Mesodermal cell (in vitro differentiated cells): ENCODE measurements at regions not wholly inside any gene's neighbourhood (a gene's known extent, or its start where the extent isn't known, plus 50 kb on each side); places are given as distances from the start of the nearest gene placed in this dataset.
"Not testable (repeated sequence)": the region's sequence is repeated elsewhere in the genome, so short reads cannot be mapped to it uniquely, and the experiment has no call there.

ENCODE experiments used
- H3K27ac ChIP-seq: 2 replicates; pipeline ENCODE4 v1.7.0; 2013; ENCODE audit warnings: mild to moderate bottlenecking, low read depth, low read length, moderate library complexity; ENCODE audit not compliant: severe bottlenecking
- H3K36me3 ChIP-seq: 2 replicates; pipeline ENCODE4 v1.7.1; 2013; ENCODE audit warnings: mild to moderate bottlenecking, low read length, moderate library complexity; ENCODE audit not compliant: control insufficient read depth, insufficient read depth
- H3K4me1 ChIP-seq: one replicate; pipeline ENCODE4 v1.7.1; 2013; ENCODE audit warnings: mild to moderate bottlenecking, low read length; ENCODE audit not compliant: insufficient read depth, control insufficient read depth, poor library complexity, severe bottlenecking
- H3K4me3 ChIP-seq: 2 replicates; pipeline ENCODE4 v1.7.0; 2013; ENCODE audit warnings: low read length, control low read depth, mild to moderate bottlenecking; ENCODE audit not compliant: insufficient read depth, poor library complexity, severe bottlenecking; ENCODE audit errors: extremely low read depth
- H3K9me3 ChIP-seq: 2 replicates; pipeline ENCODE4 v1.7.1; 2013; ENCODE audit warnings: mild to moderate bottlenecking, low read length, moderate library complexity; ENCODE audit not compliant: control insufficient read depth
- WGBS, 2 experiments: methylation state at CpG; one replicate each; pipeline ENCODE4 v1.1.5; 2013; ENCODE audit warnings: missing lambda C conversion rate in 2 of 2; ENCODE audit not compliant: insufficient coverage in 2 of 2; 5-methylcytosine and 5-hydroxymethylcytosine counted together

DNA sequence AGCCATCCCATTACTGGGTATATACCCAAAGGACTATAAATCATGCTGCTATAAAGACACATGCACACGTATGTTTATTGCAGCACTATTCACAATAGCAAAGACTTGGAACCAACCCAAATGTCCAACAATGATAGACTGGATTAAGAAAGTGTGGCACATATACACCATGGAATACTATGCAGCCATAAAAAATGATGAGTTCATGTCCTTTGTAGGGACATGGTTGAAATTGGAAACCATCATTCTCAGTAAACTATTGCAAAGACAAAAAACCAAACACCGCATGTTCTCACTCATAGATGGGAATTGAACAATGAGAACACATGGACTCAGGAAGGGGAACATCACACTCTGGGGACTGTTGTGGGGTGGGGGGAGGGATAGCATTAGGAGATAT lies 85.7 kb upstream of the PPP2R5C start:
- H3K9me3 ChIP-seq, H3K4me3 ChIP-seq, H3K36me3 ChIP-seq, H3K4me1 ChIP-seq, H3K27ac ChIP-seq: not testable (repeated sequence)
- no CpG with 5 or more reads among the region's 2 CpGs for WGBS, 2 experiments

DNA sequence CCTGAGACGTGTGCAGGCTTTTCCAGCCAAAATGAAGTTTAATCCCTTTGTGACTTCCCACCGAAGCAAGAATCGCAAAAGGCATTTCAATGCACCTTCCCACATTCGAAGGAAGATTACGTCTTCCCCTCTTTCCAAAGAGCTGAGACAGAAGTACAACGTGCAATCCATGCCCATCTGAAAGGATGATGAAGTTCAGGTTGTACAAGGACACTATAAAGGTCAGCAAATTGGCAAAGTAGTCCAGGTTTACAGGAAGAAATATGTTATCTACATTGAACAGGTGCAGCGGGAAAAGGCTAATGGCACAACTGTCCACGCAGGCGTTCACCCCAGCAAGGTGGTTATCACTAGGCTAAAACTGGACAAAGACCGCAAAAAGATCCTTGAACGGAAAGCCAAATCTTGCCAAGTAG lies 83.6 kb upstream of the PPP2R5C start:
- H3K9me3 ChIP-seq, H3K4me1 ChIP-seq, H3K27ac ChIP-seq, H3K4me3 ChIP-seq, H3K36me3 ChIP-seq: not testable (repeated sequence)
- WGBS, 2 experiments: 94 to 95% methylated on average over 10 to 11 of the region's 11 CpGs

DNA sequence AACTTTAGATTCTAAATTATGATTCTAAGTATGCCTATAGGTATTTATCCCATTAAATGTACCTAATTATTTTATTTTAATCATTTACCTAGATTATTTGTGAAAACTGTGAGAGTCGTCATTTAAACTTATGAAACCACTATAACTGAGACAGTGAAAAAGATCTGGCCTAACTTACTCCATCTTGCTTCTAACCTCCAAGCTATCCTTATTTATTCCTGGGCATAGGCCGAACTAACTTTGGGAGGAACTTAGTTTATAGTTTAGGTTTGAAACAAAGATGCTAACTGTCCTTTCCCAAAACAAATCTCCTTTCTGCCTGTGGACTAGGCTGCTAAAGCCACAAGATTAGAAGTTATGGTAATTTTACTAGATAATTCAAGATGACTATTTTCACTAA lies 79.7 kb upstream of the PPP2R5C start:
- no CpG with 5 or more reads among the region's 2 CpGs for WGBS, 2 experiments
- Histone ChIP-seq H3K27ac (no peak overlapping the region), H3K36me3 (no peaks in the 10 kb centered on the region), H3K4me1 (no peaks in the 10 kb centered on the region), H3K9me3 (no peaks in the 10 kb centered on the region), H3K4me3 (no peak overlapping the region)

DNA sequence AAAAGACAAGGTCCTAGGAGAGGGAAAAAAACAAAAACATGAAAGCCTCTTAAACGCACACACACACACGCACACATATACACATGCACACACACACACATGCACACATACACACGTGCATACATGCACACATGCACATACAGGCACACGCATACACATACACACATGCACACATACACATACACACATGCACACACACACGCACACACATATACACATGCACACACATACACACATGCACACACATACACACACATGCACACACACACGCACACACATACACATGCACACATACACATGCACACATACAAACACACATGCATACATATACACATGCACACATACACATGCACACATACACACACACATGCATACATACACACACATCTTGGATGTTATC lies 78.1 kb upstream of the PPP2R5C start:
- Histone ChIP-seq H3K36me3 (no peaks in the 10 kb centered on the region), H3K4me3 (no peak overlapping the region), H3K9me3 (no peaks in the 10 kb centered on the region), H3K27ac (no peak overlapping the region), H3K4me1 (no peaks in the 10 kb centered on the region)
- WGBS, 2 experiments: 82 to 87% methylated on average over 5 of the region's 6 CpGs

DNA sequence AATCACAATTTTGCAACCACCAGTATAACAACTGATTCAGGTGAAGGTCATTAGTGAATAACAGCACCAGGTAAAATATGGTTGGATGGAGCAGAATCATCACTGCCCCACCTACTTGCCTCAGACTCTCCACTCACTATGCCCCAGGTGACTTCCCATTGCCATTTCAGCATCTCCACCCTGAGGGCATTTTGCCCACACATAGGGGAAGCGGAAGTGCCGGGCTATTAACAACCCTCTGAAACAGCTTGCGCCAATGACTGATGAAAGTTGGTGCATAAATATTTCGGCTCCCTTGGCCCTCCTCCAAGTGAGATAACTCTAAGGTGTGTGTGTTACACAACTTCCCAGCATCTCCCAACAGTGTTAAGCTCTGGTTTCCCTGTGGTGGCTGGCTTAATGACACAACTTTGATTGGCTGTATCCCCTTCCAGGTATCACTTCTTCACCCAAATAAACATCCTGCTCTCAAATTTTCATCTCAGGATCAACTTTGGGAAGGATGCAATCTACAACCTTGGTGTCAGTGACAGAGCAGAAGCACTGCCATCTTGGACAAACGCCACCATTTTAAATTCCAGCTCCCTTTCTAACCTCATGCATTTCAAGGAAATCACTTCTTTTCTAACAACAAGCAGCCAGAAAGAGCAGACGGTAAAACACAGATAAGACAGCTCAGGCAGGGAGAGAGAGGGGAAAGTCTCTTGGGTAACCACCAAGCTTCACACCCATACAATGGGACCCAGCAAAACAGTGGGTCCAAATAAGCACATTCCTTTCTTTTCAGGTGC lies 73.6 kb upstream of the PPP2R5C start:
- H3K27ac ChIP-seq: no peak overlapping the region
- no peaks in the 10 kb centered on the region for H3K36me3 ChIP-seq
- 89 to 94% methylated on average over 3 of the region's 6 CpGs for WGBS, 2 experiments
- no peaks in the 10 kb centered on the region for H3K4me1 ChIP-seq
- no peak overlapping the region for H3K4me3 ChIP-seq
- no peaks in the 10 kb centered on the region for H3K9me3 ChIP-seq

DNA sequence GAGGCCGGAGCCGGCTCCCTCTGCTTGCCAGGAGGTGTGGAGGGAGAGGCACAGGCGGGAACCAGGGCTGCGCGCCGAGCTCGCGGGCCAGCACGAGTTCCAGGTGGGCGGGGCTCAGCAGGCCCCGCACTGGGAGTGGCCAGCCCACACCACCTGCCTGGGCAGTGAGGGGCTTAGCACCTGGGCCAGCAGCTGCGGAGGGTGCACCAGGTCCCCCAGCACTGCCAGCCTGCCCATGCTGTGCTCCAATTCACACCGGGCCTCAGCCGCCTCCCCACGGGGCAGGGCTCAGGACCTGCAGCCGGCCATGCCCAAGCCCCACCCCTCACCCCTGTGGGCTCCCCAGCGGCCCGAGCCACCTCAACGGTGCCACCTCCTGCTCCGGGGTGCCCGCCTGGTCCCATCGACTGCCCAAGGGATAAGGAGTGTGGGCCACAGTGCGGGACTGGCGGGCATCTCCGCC lies 72.4 kb upstream of the PPP2R5C start:
- Histone ChIP-seq H3K36me3 (no peaks in the 10 kb centered on the region), H3K27ac (no peak overlapping the region), H3K9me3 (no peaks in the 10 kb centered on the region), H3K4me1 (no peaks in the 10 kb centered on the region), H3K4me3 (no peak overlapping the region)
- WGBS, 2 experiments: 94 to 95% methylated on average over 15 to 23 of the region's 25 CpGs

DNA sequence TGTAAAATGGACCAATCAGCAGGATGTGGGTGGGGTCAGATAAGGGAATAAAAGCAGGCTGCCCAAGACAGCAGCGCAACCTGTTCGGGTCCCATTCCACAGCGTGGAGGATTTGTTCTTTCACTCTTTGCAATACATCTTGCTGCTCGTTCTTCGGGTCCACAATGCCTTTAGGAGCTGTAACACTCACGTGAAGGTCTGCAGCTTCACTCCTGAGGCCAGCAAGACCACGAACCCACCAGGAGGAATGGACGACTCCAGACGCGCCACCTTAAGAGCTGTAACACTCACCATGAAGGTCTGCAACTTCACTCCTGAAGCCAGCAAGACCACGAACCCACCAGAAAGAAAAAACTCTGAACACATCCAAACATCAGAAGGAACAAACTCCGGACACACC lies 71.5 kb upstream of the PPP2R5C start:
- H3K4me3 ChIP-seq, H3K9me3 ChIP-seq, H3K36me3 ChIP-seq, H3K4me1 ChIP-seq, H3K27ac ChIP-seq: not testable (repeated sequence)
- WGBS, 2 experiments: 88 to 91% methylated on average over 6 to 7 of the region's 12 CpGs

DNA sequence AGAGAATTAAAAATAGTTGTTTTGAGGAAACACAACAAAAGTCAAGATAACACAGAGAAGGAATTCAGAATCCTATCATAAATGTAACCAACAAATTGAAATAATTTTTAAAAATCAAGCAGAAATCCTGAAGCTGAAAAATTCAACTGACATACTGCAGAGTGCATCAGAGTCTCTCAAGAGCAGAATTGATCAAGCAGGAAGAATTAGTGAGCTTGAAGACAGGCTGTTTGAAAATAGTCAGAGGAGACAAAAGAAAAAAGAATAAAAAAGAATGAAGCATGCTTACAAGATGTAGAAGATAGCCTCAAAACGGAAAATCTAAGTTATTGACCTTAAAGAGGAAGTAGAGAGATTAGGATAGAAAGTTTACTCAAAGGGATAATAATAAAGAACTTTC lies 65.8 kb upstream of the PPP2R5C start:
- no peaks in the 10 kb centered on the region for H3K36me3 ChIP-seq
- H3K27ac ChIP-seq: no peak overlapping the region
- H3K4me1 ChIP-seq: no peaks in the 10 kb centered on the region
- no peak overlapping the region for H3K4me3 ChIP-seq
- WGBS, 2 experiments: 40% methylated on average over 1 of the region's 1 CpG; no CpG with 5 or more reads in 1 of the 2 experiments
- H3K9me3 ChIP-seq: no peaks in the 10 kb centered on the region

DNA sequence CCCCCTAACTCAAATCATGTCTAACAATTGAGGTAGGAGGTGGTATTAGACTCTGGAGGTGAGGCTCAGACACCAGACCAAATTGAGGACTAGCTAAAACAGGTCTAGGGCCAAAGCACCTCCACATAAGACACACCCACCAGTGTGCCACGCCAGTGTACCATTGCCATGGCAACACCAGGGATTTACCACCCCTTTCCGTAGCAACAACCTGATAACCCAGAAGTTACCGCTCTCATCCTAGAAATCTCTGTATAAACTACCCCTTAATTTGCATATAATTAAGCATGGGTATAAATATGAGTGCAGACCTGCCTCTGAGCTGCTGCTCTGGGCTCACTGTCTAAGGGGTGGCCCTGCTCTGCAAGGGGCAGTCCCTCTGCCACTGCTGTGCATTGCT lies 57.4 kb upstream of the PPP2R5C start:
- no peaks in the 10 kb centered on the region for H3K4me1 ChIP-seq
- no peaks in the 10 kb centered on the region for H3K36me3 ChIP-seq
- no peak overlapping the region for H3K27ac ChIP-seq
- no peaks in the 10 kb centered on the region for H3K9me3 ChIP-seq
- WGBS, 2 experiments: 76 to 100% methylated on average over 1 to 2 of the region's 3 CpGs
- no peak overlapping the region for H3K4me3 ChIP-seq

DNA sequence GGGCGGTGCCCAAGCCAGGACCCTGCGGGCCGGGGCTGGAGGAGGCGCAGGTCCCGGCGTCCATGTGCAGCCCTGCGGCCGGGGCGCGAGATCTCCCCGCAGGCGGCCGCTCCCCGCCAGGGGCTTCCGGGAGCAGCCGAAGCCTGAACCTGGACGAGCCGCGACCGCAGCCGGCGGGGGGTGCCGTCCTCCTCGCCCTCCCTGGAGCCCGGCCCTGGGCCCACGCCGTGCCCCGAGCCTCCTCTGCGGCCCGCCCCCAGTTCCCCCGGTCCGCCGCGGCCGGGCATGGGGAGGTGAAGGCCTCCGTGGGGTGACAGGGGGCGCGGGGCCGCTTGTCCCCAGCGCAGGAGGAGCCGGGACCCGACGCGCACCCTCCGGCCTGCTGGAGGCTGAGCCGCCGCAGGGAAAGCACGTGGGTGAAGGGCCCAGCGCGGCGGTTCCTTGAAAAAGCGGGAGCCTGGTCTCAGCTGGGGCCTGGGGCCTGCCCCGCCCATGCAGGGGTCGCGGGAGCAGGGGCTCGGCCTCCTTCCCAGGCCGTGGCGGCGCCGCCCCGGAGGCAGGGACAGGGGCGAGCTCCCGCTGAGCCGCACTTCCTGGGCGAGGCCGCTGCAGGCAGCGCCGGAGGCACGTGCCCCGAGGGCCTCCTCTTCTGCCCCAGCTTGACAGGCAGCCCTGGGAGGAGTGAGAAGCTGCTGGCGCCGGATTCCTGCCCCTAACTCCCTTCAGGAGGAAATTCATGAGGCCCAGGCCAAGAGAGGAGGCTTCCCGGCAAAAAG lies 55.6 kb upstream of the PPP2R5C start:
- WGBS, 2 experiments: 54 to 59% methylated on average over 60 to 63 of the region's 73 CpGs
- Histone ChIP-seq H3K27ac (no peak overlapping the region), H3K36me3 (no peaks in the 10 kb centered on the region), H3K4me1 (no peaks in the 10 kb centered on the region), H3K9me3 (no peaks in the 10 kb centered on the region), H3K4me3 (no peak overlapping the region)

DNA sequence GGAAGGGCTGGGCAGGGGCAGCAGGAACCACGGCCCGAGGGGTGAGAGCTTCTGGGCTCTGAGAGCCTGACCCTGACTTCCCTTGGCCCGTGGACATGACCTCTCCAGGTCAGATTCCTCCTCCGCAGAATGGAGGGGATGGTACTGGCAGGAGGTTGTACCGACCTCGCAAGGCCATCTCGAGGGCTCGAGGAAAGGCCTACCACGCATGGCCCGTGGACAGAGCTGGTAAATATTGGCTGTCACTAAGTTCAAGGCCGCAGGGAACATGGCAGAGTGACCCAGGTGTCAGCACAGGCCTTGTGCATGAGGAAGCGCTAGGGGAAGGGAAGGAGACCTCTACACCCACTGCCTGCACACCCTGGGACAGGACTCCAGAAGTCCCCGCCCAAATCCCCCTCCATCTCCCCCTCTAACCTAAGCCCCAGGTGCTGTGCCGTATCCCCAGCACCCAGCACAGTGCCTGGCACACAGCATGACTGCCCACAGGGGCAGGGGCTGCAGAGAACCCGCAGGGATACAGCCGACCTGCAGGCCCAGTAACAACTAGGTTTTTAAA lies 54.9 kb upstream of the PPP2R5C start:
- H3K36me3 ChIP-seq: no peaks in the 10 kb centered on the region
- H3K4me1 ChIP-seq: no peaks in the 10 kb centered on the region
- H3K27ac ChIP-seq: no peak overlapping the region
- H3K4me3 ChIP-seq: no peak overlapping the region
- whole genome bisulfite sequencing, 2 experiments: 88 to 90% methylated on average over 12 to 14 of the region's 16 CpGs
- H3K9me3 ChIP-seq: no peaks in the 10 kb centered on the region
